ENCODE measurements at regions not wholly inside any gene's neighbourhood (a gene's known extent, or its start where the extent isn't known, plus 50 kb on each side); places are given as distances from the start of the nearest gene placed in this dataset.

DNA sequence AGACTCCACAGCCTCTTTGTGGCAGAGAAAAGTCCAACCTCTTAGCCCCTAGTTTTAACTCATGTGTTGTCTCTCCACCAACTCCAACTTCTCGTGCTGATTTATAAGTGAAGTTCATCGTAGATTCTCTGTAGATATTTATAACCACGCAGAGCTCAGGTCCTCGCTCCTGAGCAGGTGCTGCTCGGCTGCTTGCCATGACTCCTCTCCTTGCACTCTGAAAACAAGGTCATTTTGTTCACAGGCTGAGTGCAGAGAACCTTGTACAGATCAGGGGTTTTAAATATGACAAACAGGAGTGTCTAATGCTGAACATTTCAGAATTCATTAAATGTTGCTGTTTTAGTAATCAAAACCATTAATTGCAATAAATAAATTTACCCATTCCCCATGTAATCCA is 330.8 kb upstream of the GYPC start:
- Mint-ChIP-seq H3K4me3 (no peak overlapping the region), H3K27me3 (peaks cover 2% of the 10 kb centered on the region), H3K9me3 (ENCODE audit: low read depth) (no peaks in the 10 kb centered on the region), H3K4me1 (ENCODE audit: low read depth) (peaks cover 2% of the 10 kb centered on the region), H3K27ac (no peak overlapping the region), H3K36me3 (no peaks in the 10 kb centered on the region)

DNA sequence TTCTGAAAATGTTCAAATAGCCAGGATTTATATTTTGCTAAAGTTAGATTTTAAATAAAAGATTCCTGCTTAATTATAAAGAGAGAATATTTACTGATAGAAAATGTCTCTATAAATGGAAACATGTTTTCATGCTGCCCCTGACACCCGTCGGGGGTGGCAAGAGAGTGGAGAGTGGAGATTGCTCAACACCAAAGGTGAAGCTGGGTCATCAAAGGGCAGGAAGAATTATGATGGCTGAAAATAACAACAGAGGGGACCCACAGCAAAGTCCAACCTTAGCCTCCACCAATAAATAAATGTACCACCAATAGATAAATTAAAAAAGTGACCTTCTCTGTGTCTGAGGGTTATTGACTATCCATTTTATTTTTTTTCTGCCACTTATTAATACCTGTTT is 326.8 kb upstream of the GYPC start:
- Mint-ChIP-seq H3K36me3 (peaks cover 2% of the 10 kb centered on the region), H3K4me3 (no peak overlapping the region), H3K27ac (no peak overlapping the region), H3K9me3 (ENCODE audit: low read depth) (peaks cover 22% of the 10 kb centered on the region), H3K27me3 (peaks cover 5% of the 10 kb centered on the region), H3K4me1 (ENCODE audit: low read depth) (no peaks in the 10 kb centered on the region)

DNA sequence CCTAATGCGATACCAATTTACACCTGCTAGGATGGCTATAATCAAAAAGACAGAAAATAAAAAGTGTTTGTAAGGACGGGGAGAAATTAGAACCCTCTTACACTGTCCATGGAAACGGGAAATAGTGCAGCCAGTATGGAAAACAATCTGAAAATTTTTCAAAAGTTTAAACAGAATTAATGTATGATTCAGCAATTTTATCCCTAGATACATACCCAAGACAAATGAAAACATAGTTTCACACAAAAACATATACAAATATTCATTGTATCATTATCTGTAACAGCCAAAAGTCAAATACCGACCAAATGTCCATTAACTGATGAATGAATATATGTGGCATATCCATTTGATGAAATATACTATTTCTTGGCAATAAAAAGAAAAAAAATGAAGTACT is 313.5 kb upstream of the GYPC start:
- Mint-ChIP-seq H3K4me3 (no peak overlapping the region), H3K27ac (no peak overlapping the region), H3K9me3 (ENCODE audit: low read depth) (peaks cover 4% of the 10 kb centered on the region), H3K36me3 (no peaks in the 10 kb centered on the region), H3K27me3 (peaks cover 2% of the 10 kb centered on the region), H3K4me1 (ENCODE audit: low read depth) (no peaks in the 10 kb centered on the region)

DNA sequence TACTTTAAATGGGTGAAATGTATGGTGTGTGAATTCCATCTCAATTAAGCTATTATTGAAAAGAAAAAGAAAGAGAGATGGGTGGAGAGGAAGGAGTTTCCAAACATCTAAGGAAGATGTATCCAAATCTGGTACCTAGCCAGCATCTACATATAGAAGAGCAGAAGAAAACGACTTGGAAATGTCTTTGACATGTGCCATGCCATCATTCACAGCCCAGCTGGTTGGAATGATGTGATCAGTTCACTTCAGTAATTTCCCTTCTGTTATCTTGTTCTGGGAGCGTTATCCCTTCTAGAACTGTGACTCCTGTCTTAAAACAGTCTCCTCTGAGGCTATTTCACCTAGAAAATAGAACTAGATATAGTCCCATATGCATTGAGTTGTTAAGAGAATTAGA is 312.8 kb upstream of the GYPC start:
- Mint-ChIP-seq H3K36me3 (no peaks in the 10 kb centered on the region), H3K4me1 (ENCODE audit: low read depth) (no peaks in the 10 kb centered on the region), H3K9me3 (ENCODE audit: low read depth) (no peaks in the 10 kb centered on the region), H3K4me3 (no peak overlapping the region), H3K27me3 (peaks cover 2% of the 10 kb centered on the region), H3K27ac (no peak overlapping the region)

DNA sequence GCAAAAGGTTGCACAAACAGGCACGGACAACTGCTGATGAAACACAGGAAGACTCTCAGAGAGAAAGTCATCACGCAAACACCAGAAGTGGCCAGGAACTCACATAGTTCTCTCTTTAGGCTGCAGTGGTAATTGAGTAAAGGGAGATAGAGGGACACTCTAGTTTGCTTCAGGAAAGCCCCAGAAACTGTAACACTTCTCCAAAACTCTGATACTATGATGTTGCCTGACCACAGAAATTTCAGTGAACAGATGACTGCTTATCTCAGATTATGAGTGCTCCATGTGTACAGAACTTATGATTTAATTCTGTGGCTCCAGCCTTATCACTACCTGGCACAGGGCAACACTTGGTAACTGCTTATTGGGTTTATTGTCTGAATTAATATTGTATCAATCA is 311.5 kb upstream of the GYPC start:
- H3K36me3 Mint-ChIP-seq = no peaks in the 10 kb centered on the region
- no peak overlapping the region for H3K4me3 Mint-ChIP-seq
- no peaks in the 10 kb centered on the region for H3K4me1 Mint-ChIP-seq (ENCODE audit: low read depth)

DNA sequence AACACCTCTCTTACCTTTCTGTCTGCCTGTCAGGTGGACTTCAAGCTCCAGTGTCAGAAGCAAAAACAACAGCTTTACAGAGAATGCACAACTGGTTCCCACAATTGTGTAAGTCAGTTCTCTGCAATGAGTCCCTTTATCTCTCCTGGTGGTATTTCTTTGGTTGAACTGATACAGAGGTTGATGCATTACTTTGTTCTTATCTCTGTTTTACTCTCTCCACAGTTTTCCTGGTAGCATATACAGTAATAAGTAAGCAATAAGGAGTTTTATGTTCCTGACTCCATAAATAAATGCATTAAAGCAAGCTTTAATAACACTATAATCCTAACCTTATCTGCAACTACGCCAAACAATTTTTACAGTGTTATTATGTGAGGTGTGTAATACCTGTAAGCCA is 310.3 kb upstream of the GYPC start:
- no peaks in the 10 kb centered on the region for H3K36me3 Mint-ChIP-seq
- peaks cover 2% of the 10 kb centered on the region for H3K27me3 Mint-ChIP-seq
- H3K27ac Mint-ChIP-seq = no peak overlapping the region

More for the DNA sequence above, 311.5 kb upstream of the GYPC start:
- Mint-ChIP-seq H3K27ac (no peak overlapping the region), H3K9me3 (ENCODE audit: low read depth) (no peaks in the 10 kb centered on the region), H3K27me3 (peaks cover 2% of the 10 kb centered on the region)

DNA sequence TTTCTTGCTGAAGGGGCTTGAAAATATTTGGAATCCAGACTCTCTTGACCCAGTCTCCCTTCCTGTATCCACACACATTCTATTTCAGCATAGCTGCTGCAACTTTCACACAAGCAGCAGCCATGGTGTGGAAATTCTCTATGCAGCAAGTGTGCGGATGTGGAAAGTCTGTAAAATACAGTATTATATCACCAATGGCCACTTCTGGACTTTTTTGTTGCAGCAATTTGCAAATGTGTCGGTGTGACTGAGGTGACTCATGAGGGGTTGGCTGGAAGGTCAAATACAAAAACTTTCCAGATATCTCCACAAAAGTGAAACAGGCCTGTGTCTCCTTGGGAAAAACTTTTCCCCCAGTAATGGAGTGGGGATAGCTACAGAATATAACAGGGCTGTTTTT is 299.3 kb upstream of the GYPC start:
- H3K36me3 Mint-ChIP-seq = no peaks in the 10 kb centered on the region
- H3K27ac Mint-ChIP-seq = no peak overlapping the region
- no peak overlapping the region for H3K4me3 Mint-ChIP-seq
- peaks cover 4% of the 10 kb centered on the region for H3K9me3 Mint-ChIP-seq (ENCODE audit: low read depth)
- no peaks in the 10 kb centered on the region for H3K4me1 Mint-ChIP-seq (ENCODE audit: low read depth)
- peaks cover 4% of the 10 kb centered on the region for H3K27me3 Mint-ChIP-seq

More for the DNA sequence above, 310.3 kb upstream of the GYPC start:
- no peaks in the 10 kb centered on the region for H3K4me1 Mint-ChIP-seq (ENCODE audit: low read depth)
- H3K4me3 Mint-ChIP-seq = no peak overlapping the region
- peaks cover 7% of the 10 kb centered on the region for H3K9me3 Mint-ChIP-seq (ENCODE audit: low read depth)

DNA sequence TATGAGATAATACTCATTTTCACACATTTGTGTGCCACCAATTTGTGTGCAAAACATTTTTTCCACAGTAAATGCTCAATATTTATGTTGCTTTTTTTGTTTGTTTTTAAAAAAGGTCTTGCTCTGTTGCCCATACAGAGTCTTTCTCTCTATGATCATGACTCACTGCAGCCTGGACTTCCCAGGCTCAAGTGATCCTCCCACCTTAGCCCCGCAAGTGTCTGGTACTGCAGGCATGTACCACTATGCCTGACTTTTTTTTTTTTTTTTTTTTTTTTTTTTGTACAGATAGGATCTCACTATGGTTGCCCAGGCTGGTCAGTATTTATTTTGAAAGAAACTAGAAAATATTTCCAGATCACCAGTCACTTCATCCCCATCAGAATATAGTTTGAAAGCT is 297.8 kb upstream of the GYPC start:
- H3K36me3 Mint-ChIP-seq = no peaks in the 10 kb centered on the region
- no peak overlapping the region for H3K27ac Mint-ChIP-seq
- H3K27me3 Mint-ChIP-seq = no peaks in the 10 kb centered on the region
- H3K4me1 Mint-ChIP-seq (ENCODE audit: low read depth) = no peaks in the 10 kb centered on the region
- H3K9me3 Mint-ChIP-seq (ENCODE audit: low read depth) = no peaks in the 10 kb centered on the region
- no peak overlapping the region for H3K4me3 Mint-ChIP-seq

DNA sequence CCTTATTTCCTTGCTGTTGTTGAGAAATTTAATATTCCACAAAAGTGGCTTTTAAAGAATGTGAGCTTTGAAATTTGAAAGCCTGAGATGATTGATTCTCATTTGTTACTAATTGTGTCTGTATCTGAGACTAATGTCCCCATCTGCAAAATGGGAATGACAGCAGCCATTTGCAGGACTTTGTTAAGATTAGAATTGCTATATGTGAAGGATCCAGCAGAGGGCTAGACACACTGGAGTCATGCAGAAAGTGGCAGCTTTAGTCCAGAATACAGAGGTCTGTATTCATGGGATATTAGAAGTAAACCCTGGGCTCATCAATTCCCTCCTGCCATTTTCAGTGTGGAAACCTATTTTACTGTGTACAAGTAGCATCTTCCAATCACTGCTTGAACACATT is 296.5 kb upstream of the GYPC start:
- Mint-ChIP-seq H3K9me3 (ENCODE audit: low read depth) (no peaks in the 10 kb centered on the region), H3K27ac (no peak overlapping the region), H3K4me3 (no peak overlapping the region), H3K27me3 (no peaks in the 10 kb centered on the region), H3K36me3 (no peaks in the 10 kb centered on the region), H3K4me1 (ENCODE audit: low read depth) (no peaks in the 10 kb centered on the region)

DNA sequence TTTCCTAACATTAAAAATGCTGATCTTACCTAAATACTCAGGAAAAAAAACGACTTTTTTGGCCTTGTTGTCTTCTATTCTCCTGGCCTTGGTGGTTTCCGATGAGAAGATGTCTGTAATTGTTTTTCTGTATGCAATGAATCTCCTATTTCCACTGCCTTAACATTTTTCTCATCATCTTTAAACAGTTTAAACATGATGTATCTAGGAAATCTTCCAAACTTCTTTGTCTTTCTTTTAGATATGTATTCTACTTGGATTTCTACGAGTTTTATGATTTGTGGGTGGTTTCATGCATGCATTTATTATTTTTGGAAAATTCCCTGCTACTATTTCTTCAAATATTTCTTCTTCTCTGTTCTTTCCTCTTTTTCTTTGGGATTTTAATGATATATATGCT is 288.6 kb upstream of the GYPC start:
- Mint-ChIP-seq H3K27ac (no peak overlapping the region), H3K27me3 (no peaks in the 10 kb centered on the region), H3K36me3 (no peaks in the 10 kb centered on the region), H3K9me3 (ENCODE audit: low read depth) (no peaks in the 10 kb centered on the region), H3K4me3 (no peak overlapping the region), H3K4me1 (ENCODE audit: low read depth) (no peaks in the 10 kb centered on the region)

DNA sequence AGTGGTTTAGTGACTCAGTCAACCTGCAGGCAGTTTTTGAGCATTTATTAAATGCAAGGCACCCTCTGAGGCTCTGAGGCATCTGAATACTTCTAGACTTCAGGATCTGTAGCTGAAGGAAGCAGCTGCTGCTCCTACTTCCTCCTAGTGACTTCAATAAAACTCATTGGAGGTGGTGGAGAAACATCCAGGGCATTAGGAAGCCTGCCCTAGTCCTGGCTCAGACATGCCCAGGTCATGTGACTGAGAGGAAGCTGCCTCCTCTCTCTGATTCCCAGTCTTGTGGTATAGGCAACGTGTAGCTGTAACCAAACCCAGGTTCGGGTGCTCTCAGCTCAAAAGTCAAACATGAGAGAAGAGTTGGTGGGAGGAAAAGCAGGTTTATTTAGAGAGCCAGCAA is 287.2 kb upstream of the GYPC start:
- H3K4me3 Mint-ChIP-seq = no peak overlapping the region
- no peaks in the 10 kb centered on the region for H3K4me1 Mint-ChIP-seq (ENCODE audit: low read depth)
- H3K27ac Mint-ChIP-seq = no peak overlapping the region
- no peaks in the 10 kb centered on the region for H3K36me3 Mint-ChIP-seq
- H3K9me3 Mint-ChIP-seq (ENCODE audit: low read depth) = no peaks in the 10 kb centered on the region
- H3K27me3 Mint-ChIP-seq = no peaks in the 10 kb centered on the region

DNA sequence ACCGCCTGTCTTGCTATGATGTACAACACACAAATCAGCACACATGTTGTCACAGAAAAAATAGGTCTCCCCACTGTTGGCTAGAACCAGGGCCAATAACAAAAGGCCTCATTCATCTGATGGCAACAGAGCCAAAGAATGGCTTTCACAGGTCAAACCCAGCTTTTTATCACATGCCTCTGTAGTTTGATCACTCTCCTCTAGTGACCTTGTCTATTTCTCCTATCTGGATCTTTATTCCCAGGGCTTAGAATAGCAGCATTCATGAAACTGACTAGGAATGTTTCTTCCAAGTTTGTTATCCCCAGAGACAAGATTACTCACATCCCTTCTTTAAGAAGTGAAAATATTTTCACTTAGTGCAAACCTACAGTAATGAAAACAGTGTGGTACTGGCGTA is 285.8 kb upstream of the GYPC start:
- H3K9me3 Mint-ChIP-seq (ENCODE audit: low read depth) = no peaks in the 10 kb centered on the region
- H3K4me1 Mint-ChIP-seq (ENCODE audit: low read depth) = no peaks in the 10 kb centered on the region
- H3K27ac Mint-ChIP-seq = no peak overlapping the region
- H3K27me3 Mint-ChIP-seq = no peaks in the 10 kb centered on the region
- no peak overlapping the region for H3K4me3 Mint-ChIP-seq
- H3K36me3 Mint-ChIP-seq = no peaks in the 10 kb centered on the region

DNA sequence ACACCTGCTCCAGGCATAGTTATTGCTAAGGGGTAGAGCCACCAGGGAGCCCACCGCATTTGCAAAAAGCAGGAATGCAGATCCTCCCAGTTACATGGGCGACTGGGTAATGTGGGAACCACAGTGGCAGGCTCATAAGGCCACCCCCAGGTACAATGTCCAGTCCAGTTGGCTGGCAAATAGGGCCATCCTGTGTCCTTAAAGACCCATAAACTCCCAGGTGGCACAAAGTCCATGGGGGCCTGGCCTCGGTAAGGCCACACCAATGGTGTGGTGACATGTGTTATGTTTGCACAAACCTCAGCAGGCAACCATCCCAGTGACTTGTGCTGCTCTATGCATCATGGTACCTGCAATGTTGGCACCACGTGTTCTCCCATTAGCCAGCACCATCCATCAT is 283.6 kb upstream of the GYPC start:
- Mint-ChIP-seq H3K27ac (no peak overlapping the region), H3K27me3 (no peaks in the 10 kb centered on the region), H3K9me3 (ENCODE audit: low read depth) (no peaks in the 10 kb centered on the region), H3K36me3 (no peaks in the 10 kb centered on the region), H3K4me1 (ENCODE audit: low read depth) (no peaks in the 10 kb centered on the region), H3K4me3 (no peak overlapping the region)

DNA sequence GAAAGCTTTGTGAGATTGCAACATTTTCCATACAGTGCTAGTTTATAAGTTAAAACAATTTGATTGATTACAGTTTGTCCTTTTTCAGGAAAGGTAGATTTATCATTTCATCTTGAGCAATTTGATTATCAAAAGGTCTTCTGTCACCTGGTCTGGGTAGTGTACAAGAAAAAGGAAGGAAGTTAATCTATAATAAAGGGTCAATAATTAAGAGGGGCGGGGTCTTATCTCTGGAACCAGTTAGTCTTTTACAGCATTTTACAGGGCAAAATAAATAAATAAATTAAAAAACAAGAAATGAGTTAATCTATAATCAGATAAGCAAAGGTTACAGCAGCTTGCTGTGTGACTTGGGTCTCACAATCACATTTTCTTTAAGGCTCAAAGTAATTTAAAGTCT is 277.8 kb upstream of the GYPC start:
- no peaks in the 10 kb centered on the region for H3K36me3 Mint-ChIP-seq
- H3K4me1 Mint-ChIP-seq (ENCODE audit: low read depth) = no peaks in the 10 kb centered on the region
- H3K4me3 Mint-ChIP-seq = no peak overlapping the region
- peaks cover 16% of the 10 kb centered on the region for H3K27me3 Mint-ChIP-seq
- no peaks in the 10 kb centered on the region for H3K9me3 Mint-ChIP-seq (ENCODE audit: low read depth)
- no peak overlapping the region for H3K27ac Mint-ChIP-seq

DNA sequence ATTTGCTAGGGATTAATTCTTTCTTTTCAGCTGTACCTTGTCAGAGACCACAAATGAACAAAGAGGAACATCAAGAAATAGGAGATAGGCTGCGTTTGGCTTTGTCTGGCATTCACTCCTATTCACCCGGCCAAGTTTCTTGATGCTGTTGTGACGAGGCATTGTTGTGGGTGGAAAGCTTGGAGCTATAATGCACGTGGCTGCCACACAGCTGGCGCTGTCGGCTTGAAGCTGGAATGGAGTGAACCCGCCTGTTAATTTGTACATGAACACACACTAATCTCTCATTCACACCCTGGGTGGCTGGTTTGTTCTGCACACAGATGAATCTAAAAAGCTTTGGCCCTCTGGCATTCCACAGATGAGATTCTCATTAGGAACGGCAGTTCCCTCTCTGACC is 274.9 kb upstream of the GYPC start:
- Mint-ChIP-seq H3K4me1 (ENCODE audit: low read depth) (no peaks in the 10 kb centered on the region), H3K36me3 (no peaks in the 10 kb centered on the region)

DNA sequence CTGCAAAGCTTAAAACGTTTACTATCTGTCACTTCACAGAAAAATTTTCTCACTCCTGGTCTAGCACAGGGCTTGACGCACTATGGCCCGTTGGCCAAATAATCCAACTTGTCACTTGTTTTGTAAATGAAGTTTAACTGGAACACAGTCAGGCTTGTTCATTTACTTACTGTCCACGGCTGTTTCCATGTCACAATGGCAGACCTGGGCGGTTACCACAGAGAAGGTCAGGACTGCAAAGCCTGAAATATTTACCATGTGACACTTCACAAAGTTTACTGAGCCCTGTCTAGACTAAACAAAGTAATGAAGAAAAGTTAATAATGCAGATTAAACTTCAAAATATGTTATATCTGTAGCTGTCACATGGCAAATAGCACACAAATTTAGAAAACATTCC is 273.0 kb upstream of the GYPC start:
- Mint-ChIP-seq H3K27ac (no peak overlapping the region), H3K4me1 (ENCODE audit: low read depth) (no peaks in the 10 kb centered on the region), H3K27me3 (peaks cover 16% of the 10 kb centered on the region), H3K4me3 (no peak overlapping the region), H3K36me3 (peaks cover 9% of the 10 kb centered on the region), H3K9me3 (ENCODE audit: low read depth) (peaks cover 19% of the 10 kb centered on the region)

More for the DNA sequence above, 274.9 kb upstream of the GYPC start:
- no peak overlapping the region for H3K4me3 Mint-ChIP-seq
- peaks cover 4% of the 10 kb centered on the region for H3K9me3 Mint-ChIP-seq (ENCODE audit: low read depth)
- H3K27ac Mint-ChIP-seq = no peak overlapping the region
- H3K27me3 Mint-ChIP-seq = peaks cover 16% of the 10 kb centered on the region

DNA sequence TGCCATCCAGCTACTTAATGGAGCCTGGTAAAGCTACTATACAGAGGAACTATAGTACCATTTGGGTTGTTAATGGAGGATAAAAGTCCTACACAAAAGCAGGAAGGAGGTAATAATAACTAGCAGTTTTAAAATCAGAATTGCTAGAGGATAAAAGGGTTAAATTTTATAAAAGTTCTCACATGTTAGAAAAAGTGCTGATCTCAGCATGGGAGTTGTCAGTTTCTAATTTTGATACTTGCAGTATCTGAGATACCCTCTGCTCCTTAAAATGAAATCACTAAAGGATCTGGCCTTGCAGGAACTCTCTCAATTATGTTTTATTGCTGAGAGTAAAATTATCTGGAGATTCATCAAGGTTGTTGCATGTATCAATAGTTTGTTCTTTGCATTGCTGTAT is 272.2 kb upstream of the GYPC start:
- Mint-ChIP-seq H3K27ac (no peak overlapping the region), H3K27me3 (peaks cover 16% of the 10 kb centered on the region), H3K9me3 (ENCODE audit: low read depth) (peaks cover 19% of the 10 kb centered on the region), H3K4me1 (ENCODE audit: low read depth) (no peaks in the 10 kb centered on the region), H3K4me3 (no peak overlapping the region), H3K36me3 (peaks cover 9% of the 10 kb centered on the region)
